Left renal pelvis (tissue), 4 donors: ENCODE measurements at regions not wholly inside any gene's neighbourhood (a gene's known extent, or its start where the extent isn't known, plus 50 kb on each side); places are given as distances from the start of the nearest gene placed in this dataset.

Experiments used
- DNase-seq, 4 donors: peaks; one replicate each; pipeline ENCODE4 v3.0.0-alpha.2; 2013; ENCODE audit warnings: low read depth in 4 of 4, low spot score in 3 of 4

GRCh38 chr2:14577843-14578242 is 54.7 kb upstream of the LRATD1 start:
- DNase-seq, result no peak
